C4-2B (cell line): ENCODE measurements at regions not wholly inside any gene's neighbourhood (a gene's known extent, or its start where the extent isn't known, plus 50 kb on each side); places are given as distances from the start of the nearest gene placed in this dataset.

ENCODE experiments used
- CTCF ChIP-seq: fragments of 450-650 bp; conservative IDR thresholded peaks from 2 replicates; pipeline ENCODE4 v1.5.1; 2017; ENCODE audit warnings: mild to moderate bottlenecking
- ZFX ChIP-seq: fragments of 450-650 bp; IDR thresholded peaks from 2 replicates; pipeline ENCODE4 v1.6.1; 2017

- no peak for TF ChIP-seq CTCF
- TF ChIP-seq ZFX: no peak
Observed at GRCh38 chr2:123578016-123578415, 447.1 kb upstream of the CNTNAP5 start.
